Stimulated activated CD4-positive, alpha-beta T cell treated with anti-CD3 and anti-CD28 coated beads, Interleukin-4, amount 100 ng/mL, for 24 hours (primary cell): ENCODE measurements at regions not wholly inside any gene's neighbourhood (a gene's known extent, or its start where the extent isn't known, plus 50 kb on each side); places are given as distances from the start of the nearest gene placed in this dataset.
"Not testable (repeated sequence)": the region's sequence is repeated elsewhere in the genome, so short reads cannot be mapped to it uniquely, and the experiment has no call there.

ENCODE experiments used
- DNase-seq: peaks from one replicate; pipeline ENCODE4 v3.0.0-alpha.2; 2020

DNA sequence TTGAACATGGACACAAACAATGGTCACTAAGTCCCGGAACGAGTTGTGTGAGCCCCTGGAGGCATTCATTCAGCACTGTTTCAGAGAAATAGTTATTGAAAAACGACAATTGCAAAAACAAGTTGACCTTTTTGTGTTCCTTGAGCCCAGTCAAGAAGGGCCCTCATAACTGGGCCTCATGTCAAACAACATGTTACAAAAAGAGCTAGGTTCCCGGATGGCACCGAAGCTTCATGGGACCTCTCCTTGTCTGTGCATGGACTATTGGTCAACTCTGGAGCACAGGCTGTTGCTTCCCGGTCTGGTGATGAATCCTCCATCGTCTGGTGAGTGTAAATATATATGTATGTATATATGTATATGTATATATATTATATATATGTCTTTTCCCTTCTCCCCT, 176.6 kb downstream of the ALG10 start:
- no peak for DNase-seq

DNA sequence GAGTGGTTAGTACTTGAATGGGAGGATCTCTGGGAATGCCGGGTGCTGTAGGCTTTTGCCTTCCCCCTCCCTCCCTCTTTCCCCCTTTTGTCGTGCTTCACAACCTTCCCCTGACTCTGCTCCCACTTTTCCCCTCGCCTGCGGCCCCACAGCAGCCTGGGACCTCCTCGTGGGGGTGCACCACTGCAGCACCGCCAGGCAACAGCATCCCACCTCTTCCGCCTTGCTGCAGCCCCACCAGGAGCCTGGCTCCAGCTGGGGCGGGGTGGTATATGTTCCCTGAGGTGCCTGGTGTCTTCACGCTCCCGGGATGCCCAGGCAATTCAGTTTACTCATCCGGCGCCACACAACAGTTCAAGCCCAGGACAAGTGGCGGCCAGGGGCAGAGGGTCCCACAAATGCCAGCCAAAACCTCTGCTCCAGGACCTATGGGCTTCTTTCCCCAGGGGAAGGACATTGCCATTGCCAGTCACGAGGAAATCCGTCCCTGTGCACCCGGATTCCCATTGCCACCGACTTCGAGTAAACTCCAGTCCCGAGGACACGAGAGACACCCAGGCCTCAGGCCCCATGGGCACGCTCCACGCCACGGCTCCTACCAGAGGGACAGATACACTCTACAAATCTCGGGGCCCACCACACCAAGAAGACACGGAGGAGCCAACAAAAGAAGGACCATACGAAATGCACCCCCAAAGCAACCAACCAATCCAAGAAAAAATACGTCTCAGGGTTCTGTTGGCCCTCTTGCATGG, 181.7 kb downstream of the ALG10 start:
- no peak for DNase-seq

DNA sequence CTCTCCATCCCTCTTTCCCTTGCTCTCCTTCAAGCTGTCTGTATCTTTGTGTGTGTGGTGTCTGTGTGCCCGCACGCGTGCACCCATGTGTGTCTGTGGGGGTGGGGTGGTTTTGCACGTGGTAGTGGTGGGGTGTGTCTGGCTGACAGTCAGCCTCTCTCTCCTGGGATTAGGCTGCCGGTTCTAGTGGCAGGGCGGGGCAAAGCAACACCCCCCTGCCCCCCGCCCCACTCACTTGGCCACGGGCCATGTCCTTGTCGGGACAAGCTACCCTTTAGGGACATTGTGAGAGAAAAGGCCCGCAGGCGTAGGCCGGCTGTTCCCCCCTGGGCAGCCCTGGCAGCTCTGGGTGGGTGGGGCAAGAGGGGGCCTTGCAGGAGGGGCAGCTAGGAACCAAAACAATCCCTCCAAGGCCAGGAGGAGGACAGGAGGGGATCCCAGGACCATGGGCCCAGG, 182.6 kb downstream of the ALG10 start:
- DNase-seq, result no peak

GRCh38 chr12:34205401-34205800, 183.1 kb downstream of the ALG10 start:
- DNase-seq, result no peak

DNA sequence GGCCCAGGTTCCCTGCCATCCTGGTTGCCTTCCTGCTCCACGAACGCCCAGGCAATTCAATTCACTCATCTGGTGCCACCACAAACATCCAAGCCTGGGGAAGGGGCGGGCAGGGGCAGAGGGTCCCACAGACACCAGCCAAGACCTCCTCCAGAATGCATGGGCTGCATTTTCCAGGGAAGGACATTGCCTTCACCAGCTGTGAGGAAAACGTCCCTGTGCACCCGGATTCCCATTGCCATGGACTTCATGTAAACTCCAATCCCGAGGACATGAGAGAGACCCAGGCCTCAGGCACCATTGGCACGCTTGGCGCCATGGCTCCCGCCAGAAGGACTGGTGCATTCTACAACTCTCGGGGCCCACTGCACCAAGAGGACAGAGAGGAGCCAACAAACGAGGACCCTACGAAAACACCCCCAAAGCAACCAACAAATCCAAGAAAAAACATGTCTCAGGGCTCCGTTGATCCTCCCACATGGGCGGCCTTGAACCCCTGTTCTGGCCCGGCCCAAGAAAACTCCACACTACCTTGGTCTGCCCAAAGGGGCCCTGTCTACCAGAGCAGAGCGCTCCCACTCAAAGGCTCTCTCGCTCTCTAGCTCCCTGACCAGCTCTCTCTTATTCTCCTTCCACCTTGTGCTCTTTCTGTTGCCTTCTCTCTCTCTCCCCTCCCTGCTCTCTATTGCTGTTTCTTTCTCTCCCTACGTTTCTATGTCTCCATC, 183.9 kb downstream of the ALG10 start:
- DNase-seq, result no peak

DNA sequence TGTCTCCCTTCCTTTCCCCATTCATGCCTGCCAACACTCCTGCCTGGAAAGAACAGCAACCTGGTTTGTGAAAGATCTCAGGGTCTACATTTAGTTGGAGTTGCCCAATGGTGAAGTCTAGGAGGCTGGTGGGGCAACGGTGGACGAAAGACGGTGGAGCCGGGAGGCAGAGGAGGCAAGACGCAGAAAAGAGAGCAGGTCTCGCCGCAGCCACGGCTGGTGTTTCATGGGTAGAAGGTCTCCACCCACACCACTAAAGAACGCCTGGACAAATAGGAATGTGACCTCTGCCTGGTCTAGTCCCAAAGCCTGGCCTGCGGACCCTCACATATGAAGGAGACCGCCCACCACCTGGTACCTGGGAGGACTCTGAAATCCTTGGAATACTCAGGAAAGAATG, 185.6 kb downstream of the ALG10 start:
- DNase-seq, result no peak

DNA sequence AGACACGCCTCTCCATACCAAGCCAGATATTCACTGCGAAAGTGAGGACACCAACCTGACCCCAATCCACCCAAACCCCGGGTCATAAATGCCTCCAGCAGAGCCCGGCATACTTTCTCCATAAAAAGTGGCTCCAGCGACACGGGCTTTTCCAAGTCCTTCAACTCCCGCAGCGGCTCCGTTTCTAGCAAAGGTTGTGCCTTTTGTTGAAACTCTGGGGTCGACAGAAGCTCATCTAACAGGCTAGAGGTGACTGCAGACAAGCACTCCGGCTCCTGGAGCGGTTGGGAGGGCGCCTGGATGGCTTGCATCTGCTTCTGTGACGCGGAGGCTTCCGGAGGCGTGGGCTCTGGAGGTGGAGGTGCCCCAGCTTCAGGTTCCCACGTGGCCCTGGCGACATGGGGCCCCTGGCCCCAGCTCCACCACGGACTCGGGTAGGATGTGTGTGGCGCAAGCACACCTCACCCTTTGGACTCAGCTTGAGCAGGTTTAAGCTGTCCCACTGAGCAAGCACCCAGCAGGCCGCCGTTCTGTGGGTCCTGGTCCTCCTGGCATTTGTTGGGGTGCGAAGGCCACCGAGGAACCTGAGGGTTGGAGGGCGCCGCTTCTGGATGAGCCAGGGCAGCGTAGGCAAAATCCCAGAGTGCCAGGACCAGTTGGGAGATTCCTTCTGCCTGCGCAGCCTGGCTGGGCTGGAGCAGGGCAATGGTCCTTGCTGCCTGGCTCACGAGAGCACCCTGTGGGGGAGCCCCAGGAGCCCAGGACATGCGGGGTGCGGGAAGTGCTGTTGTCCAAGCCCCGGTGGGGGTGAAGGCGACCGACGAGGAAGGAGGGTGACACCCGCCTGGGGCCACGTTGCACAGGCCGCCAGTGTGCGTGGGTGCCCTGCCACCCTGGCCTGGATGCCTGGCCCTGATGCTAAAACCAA, 186.3 kb downstream of the ALG10 start:
- no peak for DNase-seq

GRCh38 chr12:34209259-34209835, 187.1 kb downstream of the ALG10 start:
- DNase-seq, result no peak

GRCh38 chr12:34210183-34210582, 187.9 kb downstream of the ALG10 start:
- DNase-seq, result no peak

GRCh38 chr12:34210689-34211530, 188.6 kb downstream of the ALG10 start:
- DNase-seq, result no peak

- no peak for DNase-seq
Measured at GRCh38 chr12:34212651-34213050, 190.4 kb downstream of the ALG10 start.

DNA sequence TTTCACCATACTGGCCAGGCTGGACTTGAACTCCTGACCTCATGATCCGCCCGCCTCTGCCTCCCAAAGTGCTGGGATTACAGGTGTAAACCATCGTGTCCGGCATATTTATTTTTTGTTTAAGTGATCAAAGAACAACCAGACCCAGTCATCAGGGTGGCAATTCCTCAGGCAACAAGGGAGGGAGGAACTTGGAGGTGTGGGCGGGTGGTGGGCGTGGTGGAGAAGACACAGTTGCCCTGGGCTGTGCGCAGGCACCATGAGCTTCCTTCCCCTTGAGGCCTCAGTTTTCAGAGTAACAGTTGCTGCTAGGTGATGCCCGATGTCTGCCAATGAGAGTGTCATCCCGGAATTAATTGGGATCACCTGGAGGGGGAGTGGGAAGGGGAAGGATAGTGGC, 191.7 kb downstream of the ALG10 start:
- no peak for DNase-seq

DNA sequence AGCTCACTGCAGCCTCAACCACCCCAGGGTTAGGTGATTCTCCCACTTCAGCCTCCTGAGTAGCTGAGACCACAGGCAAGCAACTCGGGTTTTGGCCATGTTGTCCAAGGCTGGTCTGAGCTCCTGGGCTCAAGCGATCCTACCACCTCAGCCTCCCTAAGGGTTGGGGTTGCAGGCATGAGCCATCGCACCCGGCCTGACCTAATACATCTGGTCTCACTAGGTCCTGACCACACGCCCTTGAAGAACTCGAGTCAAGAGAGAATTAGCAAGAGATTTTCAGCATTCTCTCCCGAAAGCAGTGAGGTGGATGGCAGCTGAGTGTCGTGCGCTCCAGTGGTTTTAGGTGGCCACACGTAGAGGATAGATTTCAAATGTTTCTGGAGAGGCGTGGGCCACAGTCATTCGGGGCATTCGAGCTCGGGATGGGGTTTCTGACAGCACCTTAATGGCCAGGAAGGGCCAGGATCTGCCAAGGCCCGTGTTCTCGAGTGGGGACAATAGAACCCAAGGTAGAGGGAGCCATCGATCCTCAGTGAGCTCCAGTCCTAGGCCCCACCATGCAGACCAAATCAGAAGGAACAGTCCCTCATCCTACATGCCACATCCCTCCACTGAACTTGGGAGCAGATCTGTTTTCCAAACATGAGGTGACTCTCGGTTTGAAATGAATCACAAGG, 193.1 kb downstream of the ALG10 start:
- no peak for DNase-seq

GRCh38 chr12:34215893-34216285, 193.6 kb downstream of the ALG10 start:
- DNase-seq, result no peak

DNA sequence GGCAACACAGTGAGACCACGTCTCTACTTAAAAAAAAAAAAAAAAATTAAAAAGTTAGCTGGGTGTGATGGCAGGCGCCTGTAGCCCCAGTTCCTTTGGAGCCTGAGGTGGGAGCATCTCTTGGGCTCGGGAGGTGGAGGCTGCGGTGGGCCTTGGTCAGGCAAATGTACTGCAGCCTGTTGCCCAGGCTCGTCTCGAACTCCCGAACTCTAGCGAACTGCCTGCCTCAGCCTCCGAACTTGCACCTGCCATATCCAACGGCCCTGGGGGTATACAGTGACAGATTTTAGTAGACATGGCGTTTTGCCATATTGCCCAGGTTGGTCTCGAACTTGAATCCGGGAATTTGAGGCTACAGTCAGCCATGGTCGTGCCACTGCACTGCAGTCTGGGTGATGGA, 195.4 kb downstream of the ALG10 start:
- no peak for DNase-seq

DNA sequence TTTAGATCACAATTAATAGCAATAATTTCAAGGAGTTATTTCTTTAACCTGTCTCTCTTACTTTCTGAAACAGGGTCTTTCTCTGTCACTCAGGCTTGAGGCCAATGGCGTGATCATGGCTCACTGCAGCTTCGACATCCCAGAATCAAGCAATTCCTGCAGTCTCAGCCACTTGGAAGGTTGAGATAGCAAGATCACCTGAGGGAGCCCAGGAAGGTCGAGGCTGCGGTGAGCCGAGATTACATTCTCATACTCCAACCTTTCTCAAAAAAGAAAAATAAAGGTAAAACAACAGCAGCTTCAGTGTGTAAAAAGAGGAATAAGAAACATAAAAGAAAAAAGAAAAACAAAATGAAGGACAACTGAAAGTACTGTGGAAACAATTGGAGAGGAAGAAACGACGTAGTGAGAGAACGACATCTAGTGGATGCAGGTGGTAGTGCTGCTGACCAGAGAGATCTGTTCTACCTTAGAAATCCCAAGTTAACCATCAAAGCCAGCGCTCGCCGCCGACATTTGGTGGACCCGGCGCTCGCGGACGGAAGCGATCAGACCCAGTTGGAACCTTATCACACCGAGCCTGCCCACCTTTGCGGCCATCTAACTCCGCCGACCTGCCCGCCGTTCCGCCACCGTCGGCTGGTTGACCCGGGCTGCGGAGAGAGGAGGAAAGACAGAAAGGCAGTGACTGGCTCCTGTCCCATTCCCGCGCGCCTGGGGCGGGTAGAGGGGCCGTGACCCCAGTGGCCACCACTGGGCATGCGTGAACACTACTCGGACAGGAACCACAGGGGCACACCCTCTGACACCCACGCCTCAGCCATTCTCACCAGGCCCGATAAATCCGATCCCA, 196.1 kb downstream of the ALG10 start:
- peak; percentile 67 for DNase-seq

- peak; percentile 6 for DNase-seq
Measured at GRCh38 chr12:34219046-34219770, 196.9 kb downstream of the ALG10 start.

- DNase-seq, result not testable (repeated sequence)
Measured at GRCh38 chr12:34220079-34220478, 197.8 kb downstream of the ALG10 start.

DNA sequence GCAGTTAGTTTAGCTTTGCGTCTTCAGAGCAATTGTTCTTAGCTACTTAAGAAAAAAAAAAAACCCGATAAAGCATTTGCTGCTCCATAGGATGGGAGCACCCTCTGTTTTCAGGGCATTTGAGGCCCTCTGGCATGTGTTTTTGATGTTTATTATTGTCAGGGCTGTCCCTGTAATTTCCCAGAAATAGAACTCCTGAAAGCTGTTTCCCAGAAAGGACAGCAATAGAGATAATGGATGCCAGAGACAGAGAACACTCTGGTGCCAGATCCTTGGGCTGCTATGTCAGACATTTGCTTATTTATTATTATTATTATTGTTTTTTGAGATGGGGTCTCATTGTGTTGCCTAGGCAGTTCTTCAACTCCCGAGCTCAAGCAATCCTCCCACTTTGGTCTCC, 201.3 kb downstream of the ALG10 start:
- no peak for DNase-seq

GRCh38 chr12:34226044-34226443, 203.7 kb downstream of the ALG10 start:
- DNase-seq, result not testable (repeated sequence)
